ENCODE measurements at regions not wholly inside any gene's neighbourhood (a gene's known extent, or its start where the extent isn't known, plus 50 kb on each side); places are given as distances from the start of the nearest gene placed in this dataset.

DNA sequence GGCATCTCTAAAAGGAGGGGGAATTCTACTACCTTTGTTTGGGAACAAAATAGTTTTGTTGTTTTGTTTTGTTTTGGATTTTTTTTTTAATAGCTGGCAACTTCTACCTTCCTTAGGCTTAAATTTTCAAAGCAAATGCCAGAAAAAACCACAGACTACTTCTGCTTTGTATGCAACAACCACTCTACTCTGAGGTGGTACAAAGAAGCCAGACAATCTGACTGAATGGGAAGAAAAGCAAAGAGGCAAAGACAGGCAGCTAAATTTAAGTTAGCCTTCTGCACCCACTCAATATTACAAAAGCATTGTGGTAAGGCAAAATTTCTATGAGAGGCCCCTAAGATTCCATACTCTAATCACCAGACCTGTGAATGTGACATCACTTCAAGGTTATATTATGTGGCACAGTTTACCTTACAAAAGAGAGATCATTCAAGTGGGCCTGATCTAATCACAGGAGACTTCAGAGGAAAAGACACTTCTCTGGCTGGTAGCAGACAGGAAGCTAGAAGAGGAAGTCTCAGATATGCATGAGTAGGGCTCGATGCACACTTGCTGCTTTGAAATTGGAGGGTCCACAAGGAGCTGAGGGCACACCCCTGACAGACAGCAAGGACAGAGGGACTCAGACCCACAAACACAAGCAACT, 566.6 kb downstream of the RPS29 start:
- ATAC-seq (no peak), DNase-seq (no peak)
- intact Hi-C loops (cut with DNase I): no loop called here
- Histone ChIP-seq H3K4me1 (peaks cover 0 to 9% (median 0%) of the 10 kb centered on the region in 4 donors), H3K27me3 (no peaks in the 10 kb centered on the region), H3K36me3 (no peaks in the 10 kb centered on the region), H3K27ac (no peak overlapping the region), H3K9me3 (no peaks in the 10 kb centered on the region), H3K4me3 (no peak overlapping the region)
- TF ChIP-seq POLR2A (IDR thresholded peaks at IDR 0.05): no peak
- TF ChIP-seq, protein P1, sequence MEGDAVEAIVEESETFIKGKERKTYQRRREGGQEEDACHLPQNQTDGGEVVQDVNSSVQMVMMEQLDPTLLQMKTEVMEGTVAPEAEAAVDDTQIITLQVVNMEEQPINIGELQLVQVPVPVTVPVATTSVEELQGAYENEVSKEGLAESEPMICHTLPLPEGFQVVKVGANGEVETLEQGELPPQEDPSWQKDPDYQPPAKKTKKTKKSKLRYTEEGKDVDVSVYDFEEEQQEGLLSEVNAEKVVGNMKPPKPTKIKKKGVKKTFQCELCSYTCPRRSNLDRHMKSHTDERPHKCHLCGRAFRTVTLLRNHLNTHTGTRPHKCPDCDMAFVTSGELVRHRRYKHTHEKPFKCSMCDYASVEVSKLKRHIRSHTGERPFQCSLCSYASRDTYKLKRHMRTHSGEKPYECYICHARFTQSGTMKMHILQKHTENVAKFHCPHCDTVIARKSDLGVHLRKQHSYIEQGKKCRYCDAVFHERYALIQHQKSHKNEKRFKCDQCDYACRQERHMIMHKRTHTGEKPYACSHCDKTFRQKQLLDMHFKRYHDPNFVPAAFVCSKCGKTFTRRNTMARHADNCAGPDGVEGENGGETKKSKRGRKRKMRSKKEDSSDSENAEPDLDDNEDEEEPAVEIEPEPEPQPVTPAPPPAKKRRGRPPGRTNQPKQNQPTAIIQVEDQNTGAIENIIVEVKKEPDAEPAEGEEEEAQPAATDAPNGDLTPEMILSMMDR (IDR thresholded peaks at IDR 0.05): no peak
- 38% methylated on average over 1 of the region's 1 CpG for WGBS (ENCODE audit: insufficient coverage, low coverage, low lambda C conversion rate, missing lambda C conversion rate)

- no peak for TF ChIP-seq POLR2A (IDR thresholded peaks at IDR 0.05)
- TF ChIP-seq, protein P1 (IDR thresholded peaks at IDR 0.05): no peak
- no peaks in the 10 kb centered on the region for H3K27me3 ChIP-seq
- H3K4me3 ChIP-seq: no peak overlapping the region
- H3K4me1 ChIP-seq: peaks cover 0 to 9% (median 0%) of the 10 kb centered on the region in 4 donors
- H3K36me3 ChIP-seq: no peaks in the 10 kb centered on the region
- intact Hi-C loops (cut with DNase I): no loop called here
- ATAC-seq: peak; percentile 43 to 88 (median 72)
- DNase-seq: no peak
- H3K27ac ChIP-seq: no peak overlapping the region
- WGBS (ENCODE audit: insufficient coverage, low coverage, low lambda C conversion rate, missing lambda C conversion rate): 14% methylated on average over 5 of the region's 5 CpGs
- no peaks in the 10 kb centered on the region for H3K9me3 ChIP-seq
Observed at GRCh38 chr14:49017447-49017846, 568.7 kb downstream of the RPS29 start.

DNA sequence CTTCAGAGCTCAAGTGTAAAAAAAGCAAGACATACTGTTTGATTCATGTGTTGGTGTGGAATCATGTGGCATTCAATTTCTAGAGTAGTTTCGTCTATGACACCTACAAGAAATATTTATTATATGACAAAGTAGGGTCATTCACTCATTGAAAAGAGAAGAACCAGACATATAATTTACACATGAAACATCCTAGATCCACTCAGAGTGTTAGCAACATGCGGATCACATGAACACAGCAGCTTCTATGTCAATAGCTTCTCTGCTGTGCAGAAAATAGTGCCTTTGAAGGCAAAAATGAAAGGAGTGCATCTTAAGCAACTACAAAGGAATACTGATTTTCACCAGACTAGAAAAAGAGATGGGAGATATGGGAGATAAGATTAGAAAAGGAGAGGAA, 569.8 kb downstream of the RPS29 start:
- intact Hi-C loops (cut with DNase I): no loop called here
- TF ChIP-seq POLR2A (IDR thresholded peaks at IDR 0.05): no peak
- TF ChIP-seq, protein P1 (IDR thresholded peaks at IDR 0.05): no peak
- H3K27ac ChIP-seq: no peak overlapping the region
- no peak for DNase-seq
- H3K27me3 ChIP-seq: no peaks in the 10 kb centered on the region
- H3K9me3 ChIP-seq: no peaks in the 10 kb centered on the region
- H3K36me3 ChIP-seq: no peaks in the 10 kb centered on the region
- no peak for ATAC-seq
- no peak overlapping the region for H3K4me3 ChIP-seq
- peaks cover 0 to 9% (median 0%) of the 10 kb centered on the region in 4 donors for H3K4me1 ChIP-seq
- WGBS (ENCODE audit: insufficient coverage, low coverage, low lambda C conversion rate, missing lambda C conversion rate): 73% methylated on average over 2 of the region's 2 CpGs

DNA sequence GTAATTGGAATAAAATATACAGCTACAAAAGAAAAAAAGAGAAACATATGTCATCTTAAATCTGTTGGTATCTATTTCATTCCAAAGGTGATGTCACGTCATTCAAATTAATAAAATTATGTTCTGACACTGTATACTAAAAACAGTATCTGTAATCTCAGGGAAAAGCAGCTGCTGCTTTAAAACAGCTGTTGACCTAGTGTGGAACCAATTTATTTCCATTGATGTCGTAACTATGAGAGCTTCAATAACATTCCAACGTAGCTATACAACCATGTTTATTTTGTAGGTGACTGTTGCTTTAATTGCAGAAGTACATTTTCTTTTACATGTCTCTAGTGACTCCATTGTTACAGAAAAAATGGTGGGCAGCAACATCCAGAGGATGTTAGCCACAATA, 571.7 kb downstream of the RPS29 start:
- H3K4me1 ChIP-seq: peaks cover 0 to 9% (median 0%) of the 10 kb centered on the region in 4 donors
- ATAC-seq: no peak
- H3K27me3 ChIP-seq: no peaks in the 10 kb centered on the region
- intact Hi-C loops (cut with DNase I): no loop called here
- H3K9me3 ChIP-seq: no peaks in the 10 kb centered on the region
- WGBS (ENCODE audit: insufficient coverage, low coverage, low lambda C conversion rate, missing lambda C conversion rate): 55% methylated on average over 3 of the region's 3 CpGs
- H3K36me3 ChIP-seq: no peaks in the 10 kb centered on the region
- H3K4me3 ChIP-seq: no peak overlapping the region
- H3K27ac ChIP-seq: no peak overlapping the region
- no peak for DNase-seq
- TF ChIP-seq POLR2A (IDR thresholded peaks at IDR 0.05): no peak
- TF ChIP-seq, protein P1 (IDR thresholded peaks at IDR 0.05): no peak
